Upper lobe of left lung (tissue), 4 donors: ENCODE measurements at regions not wholly inside any gene's neighbourhood (a gene's known extent, or its start where the extent isn't known, plus 50 kb on each side); places are given as distances from the start of the nearest gene placed in this dataset.

Experiments used
- EP300 ChIP-seq, 4 donors: sonication (generic); formaldehyde crosslinking; IDR thresholded peaks; one replicate each; pipeline ENCODE4 v1.5.1; 2017; ENCODE audit warnings: antibody characterized with exemption in 4 of 4, control low read depth in 2 of 4
- POLR2A ChIP-seq, 4 donors: fragments of 450-650 bp; IDR thresholded peaks; one replicate each; pipeline ENCODE4 v1.5.1; 2016 to 2017; ENCODE audit warnings: antibody characterized with exemption in 4 of 4, mild to moderate bottlenecking in 2 of 4
- TF ChIP-seq, protein P1 (sequence below), 6 experiments: fragments of 450-650 bp in 4 of 6; fragments of 200-600 bp in 2 of 6; sonication (generic) in 2 of 6; IDR thresholded peaks; one replicate each; pipeline ENCODE4 v1.5.1; 2016 to 2019; ENCODE audit warnings: antibody characterized with exemption in 6 of 6

DNA sequence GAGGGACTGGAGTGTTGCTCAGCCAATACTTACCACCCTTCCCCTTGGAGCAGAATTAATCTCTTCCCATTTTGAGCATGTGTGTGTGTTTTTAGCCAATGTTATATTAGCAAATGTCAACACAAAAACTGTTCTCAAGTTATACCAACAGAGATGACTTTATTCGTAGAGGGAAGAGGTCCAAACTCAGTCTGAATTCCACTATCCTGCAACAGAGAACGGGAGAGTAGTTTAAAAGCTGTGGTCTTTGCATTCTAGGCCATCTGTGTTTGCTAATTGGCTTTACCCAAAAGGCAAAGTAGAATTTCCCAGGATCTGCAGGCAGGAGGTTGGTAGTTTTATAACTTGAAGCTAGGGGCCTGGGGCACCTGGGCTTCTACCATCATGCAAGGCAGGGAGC lies 847.9 kb upstream of the TMEM132C start:
- TF ChIP-seq, protein P1, sequence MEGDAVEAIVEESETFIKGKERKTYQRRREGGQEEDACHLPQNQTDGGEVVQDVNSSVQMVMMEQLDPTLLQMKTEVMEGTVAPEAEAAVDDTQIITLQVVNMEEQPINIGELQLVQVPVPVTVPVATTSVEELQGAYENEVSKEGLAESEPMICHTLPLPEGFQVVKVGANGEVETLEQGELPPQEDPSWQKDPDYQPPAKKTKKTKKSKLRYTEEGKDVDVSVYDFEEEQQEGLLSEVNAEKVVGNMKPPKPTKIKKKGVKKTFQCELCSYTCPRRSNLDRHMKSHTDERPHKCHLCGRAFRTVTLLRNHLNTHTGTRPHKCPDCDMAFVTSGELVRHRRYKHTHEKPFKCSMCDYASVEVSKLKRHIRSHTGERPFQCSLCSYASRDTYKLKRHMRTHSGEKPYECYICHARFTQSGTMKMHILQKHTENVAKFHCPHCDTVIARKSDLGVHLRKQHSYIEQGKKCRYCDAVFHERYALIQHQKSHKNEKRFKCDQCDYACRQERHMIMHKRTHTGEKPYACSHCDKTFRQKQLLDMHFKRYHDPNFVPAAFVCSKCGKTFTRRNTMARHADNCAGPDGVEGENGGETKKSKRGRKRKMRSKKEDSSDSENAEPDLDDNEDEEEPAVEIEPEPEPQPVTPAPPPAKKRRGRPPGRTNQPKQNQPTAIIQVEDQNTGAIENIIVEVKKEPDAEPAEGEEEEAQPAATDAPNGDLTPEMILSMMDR (IDR thresholded peaks at IDR 0.05) = no peak
- no peak for TF ChIP-seq POLR2A (IDR thresholded peaks at IDR 0.05)
- TF ChIP-seq EP300 (IDR thresholded peaks at IDR 0.05) = no peak
